ENCODE measurements at regions not wholly inside any gene's neighbourhood (a gene's known extent, or its start where the extent isn't known, plus 50 kb on each side); places are given as distances from the start of the nearest gene placed in this dataset.

GRCh38 chr4:96317891-96318290 lies 478.0 kb downstream of the PDHA2 start:
- Mint-ChIP-seq H3K9me3 (peaks cover 0 to 3% (median 1%) of the 10 kb centered on the region in 5 donors), H3K4me1 (no peaks in the 10 kb centered on the region)

GRCh38 chr4:96326846-96327245 lies 487.0 kb downstream of the PDHA2 start:
- CTCF ChIA-PET: no interaction called here

More at GRCh38 chr4:96317891-96318290, 478.0 kb downstream of the PDHA2 start:
- Histone ChIP-seq H3K4me1 (ENCODE audit: insufficient read depth, low read length) (no peaks in the 10 kb centered on the region), H3K4me3 (ENCODE audit: low read length) (no peak overlapping the region), H3K9me3 (ENCODE audit: low read length) (no peaks in the 10 kb centered on the region), H3K27me3 (ENCODE audit: insufficient read depth, low read length, poor library complexity, severe bottlenecking) (no peaks in the 10 kb centered on the region), H3K36me3 (ENCODE audit: insufficient read depth, low read length) (no peaks in the 10 kb centered on the region), H3K27ac (ENCODE audit: low read depth, low read length) (no peak overlapping the region)
- ChIA-PET POLR2A (no interaction called here), CTCF (interaction anchor here (0.7 kb wide), 1 partner anchor 16 kb away, joined by 3 read pairs; no protein-coding TSS in a partner anchor)
- Mint-ChIP-seq H3K4me3 (no peak overlapping the region), H3K27ac (no peak overlapping the region), H3K36me3 (no peaks in the 10 kb centered on the region), H3K27me3 (no peaks in the 10 kb centered on the region)
- no peak for DNase-seq

GRCh38 chr4:96342196-96342595 lies 502.3 kb downstream of the PDHA2 start:
- Histone ChIP-seq H3K4me1 (ENCODE audit: insufficient read depth, low read length) (no peaks in the 10 kb centered on the region), H3K36me3 (ENCODE audit: insufficient read depth, low read length) (no peaks in the 10 kb centered on the region), H3K4me3 (ENCODE audit: low read length) (no peak overlapping the region), H3K9me3 (ENCODE audit: low read length) (no peaks in the 10 kb centered on the region), H3K27me3 (ENCODE audit: insufficient read depth, low read length, poor library complexity, severe bottlenecking) (no peaks in the 10 kb centered on the region), H3K27ac (ENCODE audit: low read depth, low read length) (no peak overlapping the region)
- ChIA-PET CTCF (no interaction called here), POLR2A (no interaction called here)
- Mint-ChIP-seq H3K4me1 (no peaks in the 10 kb centered on the region), H3K4me3 (no peak overlapping the region), H3K36me3 (no peaks in the 10 kb centered on the region), H3K9me3 (peaks cover 1 to 18% (median 7%) of the 10 kb centered on the region in 5 donors), H3K27me3 (no peaks in the 10 kb centered on the region), H3K27ac (no peak overlapping the region)
- no peak for DNase-seq

More at GRCh38 chr4:96326846-96327245, 487.0 kb downstream of the PDHA2 start:
- Histone ChIP-seq H3K36me3 (ENCODE audit: insufficient read depth, low read length) (no peaks in the 10 kb centered on the region), H3K4me3 (ENCODE audit: low read length) (no peak overlapping the region), H3K9me3 (ENCODE audit: low read length) (no peaks in the 10 kb centered on the region), H3K4me1 (ENCODE audit: insufficient read depth, low read length) (no peaks in the 10 kb centered on the region), H3K27me3 (ENCODE audit: insufficient read depth, low read length, poor library complexity, severe bottlenecking) (no peaks in the 10 kb centered on the region), H3K27ac (ENCODE audit: low read depth, low read length) (no peak overlapping the region)
- Mint-ChIP-seq H3K4me1 (no peaks in the 10 kb centered on the region), H3K27ac (no peak overlapping the region), H3K36me3 (no peaks in the 10 kb centered on the region), H3K9me3 (peaks cover 3 to 13% (median 5%) of the 10 kb centered on the region in 5 donors), H3K4me3 (no peak overlapping the region), H3K27me3 (no peaks in the 10 kb centered on the region)
- DNase-seq: no peak
- POLR2A ChIA-PET: no interaction called here

- no peaks in the 10 kb centered on the region for H3K27me3 ChIP-seq (ENCODE audit: insufficient read depth, low read length, poor library complexity, severe bottlenecking)
- no peak overlapping the region for H3K4me3 ChIP-seq (ENCODE audit: low read length)
- ChIA-PET POLR2A (no interaction called here), CTCF (no interaction called here)
- Mint-ChIP-seq H3K27ac (no peak overlapping the region), H3K36me3 (no peaks in the 10 kb centered on the region), H3K27me3 (no peaks in the 10 kb centered on the region), H3K4me1 (no peaks in the 10 kb centered on the region), H3K9me3 (peaks cover 1 to 18% (median 9%) of the 10 kb centered on the region in 5 donors), H3K4me3 (no peak overlapping the region)
- no peaks in the 10 kb centered on the region for H3K36me3 ChIP-seq (ENCODE audit: insufficient read depth, low read length)
- no peaks in the 10 kb centered on the region for H3K4me1 ChIP-seq (ENCODE audit: insufficient read depth, low read length)
- no peak for DNase-seq
- no peaks in the 10 kb centered on the region for H3K9me3 ChIP-seq (ENCODE audit: low read length)
- H3K27ac ChIP-seq (ENCODE audit: low read depth, low read length): no peak overlapping the region
Measured at GRCh38 chr4:96342790-96343455, 503.0 kb downstream of the PDHA2 start.

- H3K4me3 Mint-ChIP-seq: no peak overlapping the region
- Histone ChIP-seq H3K4me1 (ENCODE audit: insufficient read depth, low read length) (no peaks in the 10 kb centered on the region), H3K27ac (ENCODE audit: low read depth, low read length) (no peak overlapping the region), H3K4me3 (ENCODE audit: low read length) (no peak overlapping the region), H3K27me3 (ENCODE audit: insufficient read depth, low read length, poor library complexity, severe bottlenecking) (no peaks in the 10 kb centered on the region), H3K36me3 (ENCODE audit: insufficient read depth, low read length) (no peaks in the 10 kb centered on the region), H3K9me3 (ENCODE audit: low read length) (no peaks in the 10 kb centered on the region)
- no peak for DNase-seq
- H3K27me3 Mint-ChIP-seq: no peaks in the 10 kb centered on the region
- H3K9me3 Mint-ChIP-seq: peaks cover 1 to 21% (median 8%) of the 10 kb centered on the region in 5 donors
- CTCF ChIA-PET: no interaction called here
- no peaks in the 10 kb centered on the region for H3K36me3 Mint-ChIP-seq
- no peaks in the 10 kb centered on the region for H3K4me1 Mint-ChIP-seq
- H3K27ac Mint-ChIP-seq: no peak overlapping the region
- POLR2A ChIA-PET: no interaction called here
Measured at GRCh38 chr4:96343836-96344235, 503.9 kb downstream of the PDHA2 start.

- H3K4me3 ChIP-seq (ENCODE audit: low read length): no peak overlapping the region
- H3K27me3 Mint-ChIP-seq: no peaks in the 10 kb centered on the region
- no peak overlapping the region for H3K27ac Mint-ChIP-seq
- no peaks in the 10 kb centered on the region for H3K36me3 ChIP-seq (ENCODE audit: insufficient read depth, low read length)
- no peaks in the 10 kb centered on the region for H3K27me3 ChIP-seq (ENCODE audit: insufficient read depth, low read length, poor library complexity, severe bottlenecking)
- no peak for DNase-seq
- no peaks in the 10 kb centered on the region for H3K9me3 ChIP-seq (ENCODE audit: low read length)
- CTCF ChIA-PET: no interaction called here
- no peaks in the 10 kb centered on the region for H3K4me1 ChIP-seq (ENCODE audit: insufficient read depth, low read length)
- POLR2A ChIA-PET: no interaction called here
- peaks cover 4 to 19% (median 7%) of the 10 kb centered on the region in 5 donors for H3K9me3 Mint-ChIP-seq
- no peak overlapping the region for H3K4me3 Mint-ChIP-seq
- H3K36me3 Mint-ChIP-seq: no peaks in the 10 kb centered on the region
- no peaks in the 10 kb centered on the region for H3K4me1 Mint-ChIP-seq
- no peak overlapping the region for H3K27ac ChIP-seq (ENCODE audit: low read depth, low read length)
Measured at GRCh38 chr4:96347582-96347981, 507.7 kb downstream of the PDHA2 start.

GRCh38 chr4:96352051-96352517 lies 512.2 kb downstream of the PDHA2 start:
- H3K4me1 ChIP-seq (ENCODE audit: insufficient read depth, low read length): no peaks in the 10 kb centered on the region
- no peaks in the 10 kb centered on the region for H3K36me3 ChIP-seq (ENCODE audit: insufficient read depth, low read length)
- Mint-ChIP-seq H3K27ac (no peak overlapping the region), H3K4me3 (no peak overlapping the region), H3K9me3 (peaks cover 3 to 14% (median 6%) of the 10 kb centered on the region in 5 donors), H3K27me3 (no peaks in the 10 kb centered on the region), H3K36me3 (no peaks in the 10 kb centered on the region), H3K4me1 (no peaks in the 10 kb centered on the region)
- H3K4me3 ChIP-seq (ENCODE audit: low read length): no peak overlapping the region
- ChIA-PET POLR2A (no interaction called here), CTCF (no interaction called here)
- H3K9me3 ChIP-seq (ENCODE audit: low read length): no peaks in the 10 kb centered on the region
- no peak overlapping the region for H3K27ac ChIP-seq (ENCODE audit: low read depth, low read length)
- DNase-seq: no peak
- H3K27me3 ChIP-seq (ENCODE audit: insufficient read depth, low read length, poor library complexity, severe bottlenecking): no peaks in the 10 kb centered on the region

- Mint-ChIP-seq H3K9me3 (peaks cover 1 to 7% (median 3%) of the 10 kb centered on the region in 5 donors), H3K4me3 (no peak overlapping the region), H3K27me3 (no peaks in the 10 kb centered on the region), H3K36me3 (no peaks in the 10 kb centered on the region), H3K27ac (no peak overlapping the region), H3K4me1 (no peaks in the 10 kb centered on the region)
- ChIA-PET POLR2A (no interaction called here), CTCF (no interaction called here)
- H3K9me3 ChIP-seq (ENCODE audit: low read length): no peaks in the 10 kb centered on the region
- H3K4me1 ChIP-seq (ENCODE audit: insufficient read depth, low read length): no peaks in the 10 kb centered on the region
- H3K36me3 ChIP-seq (ENCODE audit: insufficient read depth, low read length): no peaks in the 10 kb centered on the region
- no peak overlapping the region for H3K4me3 ChIP-seq (ENCODE audit: low read length)
- no peaks in the 10 kb centered on the region for H3K27me3 ChIP-seq (ENCODE audit: insufficient read depth, low read length, poor library complexity, severe bottlenecking)
- H3K27ac ChIP-seq (ENCODE audit: low read depth, low read length): no peak overlapping the region
- DNase-seq: no peak
Measured at GRCh38 chr4:96354036-96354712, 514.3 kb downstream of the PDHA2 start.

All from CD8-positive, alpha-beta memory T cell (primary cell).